ENCODE measurements at regions not wholly inside any gene's neighbourhood (a gene's known extent, or its start where the extent isn't known, plus 50 kb on each side); places are given as distances from the start of the nearest gene placed in this dataset.

- Histone ChIP-seq H3K4me3 (no peak overlapping the region), H3K27me3 (no peaks in the 10 kb centered on the region), H3K9me3 (no peaks in the 10 kb centered on the region), H3K27ac (no peak overlapping the region), H3K36me3 (no peaks in the 10 kb centered on the region), H3K4me1 (no peaks in the 10 kb centered on the region)
- intact Hi-C loops (cut with DNase I) = no loop called here
- ATAC-seq (no peak), DNase-seq (no peak)
- TF ChIP-seq CTCF (IDR thresholded peaks at IDR 0.05) = no peak
These were observed 320.5 kb downstream of the PHF14 start for GRCh38 chr7:11294218-11294617.

- Histone ChIP-seq H3K9me3 (no peaks in the 10 kb centered on the region), H3K27me3 (no peaks in the 10 kb centered on the region), H3K36me3 (no peaks in the 10 kb centered on the region), H3K4me3 (no peak overlapping the region), H3K4me1 (no peaks in the 10 kb centered on the region), H3K27ac (no peak overlapping the region)
- no peak for DNase-seq
- no peak for TF ChIP-seq CTCF (IDR thresholded peaks at IDR 0.05)
- intact Hi-C loops (cut with DNase I) = no loop called here
- ATAC-seq = no peak
These were observed 321.3 kb downstream of the PHF14 start for GRCh38 chr7:11294965-11295364.

- H3K36me3 ChIP-seq = no peaks in the 10 kb centered on the region
- TF ChIP-seq CTCF (IDR thresholded peaks at IDR 0.05) = no peak
- intact Hi-C loops (cut with DNase I) = no loop called here
- ATAC-seq (no peak), DNase-seq (no peak)
- no peak overlapping the region for H3K27ac ChIP-seq
- H3K9me3 ChIP-seq = no peaks in the 10 kb centered on the region
- H3K4me1 ChIP-seq = no peaks in the 10 kb centered on the region
- H3K4me3 ChIP-seq = no peak overlapping the region
- H3K27me3 ChIP-seq = no peaks in the 10 kb centered on the region
These were observed 323.5 kb downstream of the PHF14 start for GRCh38 chr7:11297126-11297625.

- DNase-seq (no peak), ATAC-seq (no peak)
- Histone ChIP-seq H3K9me3 (no peaks in the 10 kb centered on the region), H3K4me3 (no peak overlapping the region), H3K4me1 (no peaks in the 10 kb centered on the region), H3K27me3 (no peaks in the 10 kb centered on the region), H3K27ac (no peak overlapping the region), H3K36me3 (no peaks in the 10 kb centered on the region)
- no peak for TF ChIP-seq CTCF (IDR thresholded peaks at IDR 0.05)
- intact Hi-C loops (cut with DNase I) = no loop called here
These were observed 324.1 kb downstream of the PHF14 start for GRCh38 chr7:11297764-11298163.

GRCh38 chr7:11298220-11298619, 324.5 kb downstream of the PHF14 start:
- H3K4me1 ChIP-seq = no peaks in the 10 kb centered on the region
- no peaks in the 10 kb centered on the region for H3K36me3 ChIP-seq
- intact Hi-C loops (cut with DNase I) = no loop called here
- ATAC-seq (no peak), DNase-seq (no peak)
- H3K27me3 ChIP-seq = no peaks in the 10 kb centered on the region
- no peak overlapping the region for H3K27ac ChIP-seq
- no peaks in the 10 kb centered on the region for H3K9me3 ChIP-seq
- TF ChIP-seq CTCF (IDR thresholded peaks at IDR 0.05) = no peak
- H3K4me3 ChIP-seq = no peak overlapping the region

- intact Hi-C loops (cut with DNase I) = no loop called here
- no peak for TF ChIP-seq CTCF (IDR thresholded peaks at IDR 0.05)
- Histone ChIP-seq H3K9me3 (no peaks in the 10 kb centered on the region), H3K36me3 (no peaks in the 10 kb centered on the region), H3K27ac (no peak overlapping the region), H3K27me3 (no peaks in the 10 kb centered on the region), H3K4me3 (no peak overlapping the region), H3K4me1 (no peaks in the 10 kb centered on the region)
- ATAC-seq (no peak), DNase-seq (no peak)
These were observed 326.6 kb downstream of the PHF14 start for GRCh38 chr7:11300241-11300640.
